HEK293 (cell line): ENCODE measurements at regions not wholly inside any gene's neighbourhood (a gene's known extent, or its start where the extent isn't known, plus 50 kb on each side); places are given as distances from the start of the nearest gene placed in this dataset.

Experiments used
- CTCF ChIP-seq: fragments of 450-650 bp; formaldehyde crosslinking; IDR thresholded peaks from 2 replicates; pipeline ENCODE4 v1.5.1; 2016; ENCODE audit warnings: missing biosample characterization, missing genetic modification characterization
- PATZ1 ChIP-seq: fragments of 450-650 bp; formaldehyde crosslinking; IDR thresholded peaks from 2 replicates; pipeline ENCODE4 v1.5.1; 2016; ENCODE audit warnings: missing biosample characterization, missing genetic modification characterization
- PRDM10 ChIP-seq: fragments of 450-650 bp; formaldehyde crosslinking; IDR thresholded peaks from 2 replicates; pipeline ENCODE4 v1.5.1; 2016; ENCODE audit warnings: missing biosample characterization, missing genetic modification characterization
- SETDB1 ChIP-seq: IDR thresholded peaks from one replicate; pipeline ENCODE4 v1.6.1; 2017; ENCODE audit warnings: mild to moderate bottlenecking, low read length, moderate library complexity, mixed read lengths; ENCODE audit not compliant: insufficient read length
- YY2 ChIP-seq: fragments of 450-650 bp; formaldehyde crosslinking; IDR thresholded peaks from 2 replicates; pipeline ENCODE4 v1.5.1; 2016; ENCODE audit warnings: missing biosample characterization, missing genetic modification characterization
- ZBTB26 ChIP-seq: fragments of 450-650 bp; formaldehyde crosslinking; optimal IDR thresholded peaks from 2 replicates; pipeline ENCODE3; 2016; ENCODE audit warnings: missing biosample characterization, mild to moderate bottlenecking, missing genetic modification characterization
- ZBTB44 ChIP-seq: fragments of 450-650 bp; IDR thresholded peaks from 2 replicates; pipeline ENCODE4 v1.5.1; 2018; ENCODE audit warnings: missing biosample characterization, mild to moderate bottlenecking, missing genetic modification characterization
- ZNF16 ChIP-seq: fragments of 450-650 bp; formaldehyde crosslinking; IDR thresholded peaks from 2 replicates; pipeline ENCODE4 v1.5.1; 2016; ENCODE audit warnings: low read depth, missing biosample characterization, missing genetic modification characterization
- ZNF211 ChIP-seq: fragments of 450-650 bp; formaldehyde crosslinking; IDR thresholded peaks from 2 replicates; pipeline ENCODE4 v1.5.1; 2016; ENCODE audit warnings: low read depth, missing biosample characterization, missing genetic modification characterization
- ZNF302 ChIP-seq: fragments of 450-650 bp; formaldehyde crosslinking; IDR thresholded peaks from 2 replicates; pipeline ENCODE4 v1.5.1; 2016; ENCODE audit warnings: missing biosample characterization, missing genetic modification characterization, low read depth
- ZNF777 ChIP-seq: fragments of 450-650 bp; formaldehyde crosslinking; IDR thresholded peaks from 2 replicates; pipeline ENCODE4 v1.5.1; 2017; ENCODE audit warnings: missing biosample characterization, missing genetic modification characterization, borderline replicate concordance
- ZNF830 ChIP-seq: fragments of 450-650 bp; IDR thresholded peaks from 2 replicates; pipeline ENCODE4 v1.5.0; 2018; ENCODE audit warnings: missing biosample characterization, missing genetic modification characterization, low read depth, mild to moderate bottlenecking, moderate library complexity

GRCh38 chr6:106788761-106789160, 159.4 kb downstream of the QRSL1 start:
- no peak for TF ChIP-seq CTCF (tag by site-specific recombination)
- no peak for TF ChIP-seq ZNF777
- no peak for TF ChIP-seq ZNF830 (tag by site-specific recombination)
- no peak for TF ChIP-seq SETDB1
- TF ChIP-seq ZBTB26: no peak
- TF ChIP-seq ZNF16 (tag by site-specific recombination): no peak
- TF ChIP-seq ZNF302 (tag by site-specific recombination): no peak
- no peak for TF ChIP-seq PRDM10
- TF ChIP-seq YY2 (tag by site-specific recombination): no peak
- no peak for TF ChIP-seq PATZ1
- no peak for TF ChIP-seq ZNF211 (tag by site-specific recombination)
- no peak for TF ChIP-seq ZBTB44 (tag by site-specific recombination)
